Vagina (tissue), 2 donors: ENCODE measurements at regions not wholly inside any gene's neighbourhood (a gene's known extent, or its start where the extent isn't known, plus 50 kb on each side); places are given as distances from the start of the nearest gene placed in this dataset.

ENCODE experiments used
- POLR2A ChIP-seq, 2 donors: fragments of 450-650 bp; IDR thresholded peaks; one replicate each; pipeline ENCODE4 v1.6.1; 2017; ENCODE audit warnings: antibody characterized with exemption in 2 of 2, mild to moderate bottlenecking in 2 of 2, moderate library complexity in 2 of 2
- POLR2AphosphoS5 ChIP-seq, 2 donors: sonication (generic); formaldehyde crosslinking; IDR thresholded peaks; one replicate each; pipeline ENCODE4 v1.9.0; 2017; ENCODE audit warnings: antibody characterized with exemption in 2 of 2, mild to moderate bottlenecking in 2 of 2, low read depth in 1 of 2; ENCODE audit not compliant: insufficient read depth in 1 of 2
- TF ChIP-seq, protein P1 (sequence below), 3 experiments: fragments of 450-650 bp in 2 of 3; fragments of 200-600 bp in 1 of 3; sonication (generic) in 1 of 3; IDR thresholded peaks; one replicate each; pipeline ENCODE4 v1.5.1; 2017 to 2019; ENCODE audit warnings: antibody characterized with exemption in 3 of 3, mild to moderate bottlenecking in 2 of 3, moderate library complexity in 2 of 3

- TF ChIP-seq POLR2A (IDR thresholded peaks at IDR 0.05) (no peak), POLR2AphosphoS5 (IDR thresholded peaks at IDR 0.05; ENCODE audit: insufficient read depth in 1 of 2, low read depth in 1 of 2) (no peak)
- TF ChIP-seq, protein P1, sequence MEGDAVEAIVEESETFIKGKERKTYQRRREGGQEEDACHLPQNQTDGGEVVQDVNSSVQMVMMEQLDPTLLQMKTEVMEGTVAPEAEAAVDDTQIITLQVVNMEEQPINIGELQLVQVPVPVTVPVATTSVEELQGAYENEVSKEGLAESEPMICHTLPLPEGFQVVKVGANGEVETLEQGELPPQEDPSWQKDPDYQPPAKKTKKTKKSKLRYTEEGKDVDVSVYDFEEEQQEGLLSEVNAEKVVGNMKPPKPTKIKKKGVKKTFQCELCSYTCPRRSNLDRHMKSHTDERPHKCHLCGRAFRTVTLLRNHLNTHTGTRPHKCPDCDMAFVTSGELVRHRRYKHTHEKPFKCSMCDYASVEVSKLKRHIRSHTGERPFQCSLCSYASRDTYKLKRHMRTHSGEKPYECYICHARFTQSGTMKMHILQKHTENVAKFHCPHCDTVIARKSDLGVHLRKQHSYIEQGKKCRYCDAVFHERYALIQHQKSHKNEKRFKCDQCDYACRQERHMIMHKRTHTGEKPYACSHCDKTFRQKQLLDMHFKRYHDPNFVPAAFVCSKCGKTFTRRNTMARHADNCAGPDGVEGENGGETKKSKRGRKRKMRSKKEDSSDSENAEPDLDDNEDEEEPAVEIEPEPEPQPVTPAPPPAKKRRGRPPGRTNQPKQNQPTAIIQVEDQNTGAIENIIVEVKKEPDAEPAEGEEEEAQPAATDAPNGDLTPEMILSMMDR (IDR thresholded peaks at IDR 0.05): no peak
Observed at GRCh38 chr12:87820524-87821202, 208.5 kb downstream of the C12orf50 start.
